SJSA1 (cell line): ENCODE measurements at regions not wholly inside any gene's neighbourhood (a gene's known extent, or its start where the extent isn't known, plus 50 kb on each side); places are given as distances from the start of the nearest gene placed in this dataset.

Experiments
- DNase-seq, 2 experiments: peaks; one replicate each; pipeline ENCODE4 v3.0.0-alpha.2; 2015 to 2020; ENCODE audit warnings: low spot score in 2 of 2, low read depth in 1 of 2
- H3K27ac ChIP-seq: fragments of 250-450 bp; sonication (Bioruptor Pico); 2 replicates; pipeline ENCODE4 v1.5.1; 2020; ENCODE audit warnings: mild to moderate bottlenecking, moderate library complexity
- H3K27me3 ChIP-seq: fragments of 250-450 bp; sonication (Bioruptor Pico); replicated peaks from 2 replicates; pipeline ENCODE4 v1.5.1; 2020; ENCODE audit warnings: mild to moderate bottlenecking, moderate library complexity
- H3K36me3 ChIP-seq: fragments of 250-450 bp; sonication (Bioruptor Pico); 2 replicates; pipeline ENCODE4 v1.5.1; 2020; ENCODE audit warnings: mild to moderate bottlenecking
- H3K4me1 ChIP-seq: fragments of 250-450 bp; sonication (Bioruptor Pico); replicated peaks from 2 replicates; pipeline ENCODE4 v1.6.1; 2021; ENCODE audit warnings: mild to moderate bottlenecking
- H3K4me3 ChIP-seq: fragments of 250-450 bp; sonication (Bioruptor Pico); 2 replicates; pipeline ENCODE4 v1.5.1; 2020; ENCODE audit warnings: mild to moderate bottlenecking
- H3K9me3 ChIP-seq: fragments of 250-450 bp; sonication (Bioruptor Pico); replicated peaks from 2 replicates; pipeline ENCODE4 v1.5.1; 2020; ENCODE audit warnings: mild to moderate bottlenecking

DNA sequence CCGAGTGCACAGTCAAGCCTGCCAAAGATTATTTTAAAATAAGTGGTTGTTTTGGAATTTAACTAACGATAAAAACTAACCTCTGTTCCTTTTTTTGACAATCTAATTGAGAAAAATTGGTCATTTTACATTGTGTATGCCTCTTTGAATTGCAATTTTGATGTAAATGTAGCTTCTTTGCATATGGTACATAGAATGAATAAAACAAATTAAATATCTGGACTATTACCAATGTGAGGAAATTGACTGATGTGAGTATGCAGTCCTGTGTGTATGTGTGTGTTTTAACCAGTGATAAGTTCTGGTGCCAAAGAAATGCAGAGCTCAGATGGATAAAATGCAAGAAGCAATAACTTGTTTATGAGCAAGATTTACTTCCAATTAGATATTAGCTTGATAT is 281.3 kb upstream of the ZP4 start:
- no peak overlapping the region for H3K4me3 ChIP-seq
- H3K36me3 ChIP-seq: no peaks in the 10 kb centered on the region
- DNase-seq: no peak
- H3K27me3 ChIP-seq: no peaks in the 10 kb centered on the region
- H3K9me3 ChIP-seq: no peaks in the 10 kb centered on the region
- H3K27ac ChIP-seq: no peak overlapping the region
- H3K4me1 ChIP-seq: no peaks in the 10 kb centered on the region

DNA sequence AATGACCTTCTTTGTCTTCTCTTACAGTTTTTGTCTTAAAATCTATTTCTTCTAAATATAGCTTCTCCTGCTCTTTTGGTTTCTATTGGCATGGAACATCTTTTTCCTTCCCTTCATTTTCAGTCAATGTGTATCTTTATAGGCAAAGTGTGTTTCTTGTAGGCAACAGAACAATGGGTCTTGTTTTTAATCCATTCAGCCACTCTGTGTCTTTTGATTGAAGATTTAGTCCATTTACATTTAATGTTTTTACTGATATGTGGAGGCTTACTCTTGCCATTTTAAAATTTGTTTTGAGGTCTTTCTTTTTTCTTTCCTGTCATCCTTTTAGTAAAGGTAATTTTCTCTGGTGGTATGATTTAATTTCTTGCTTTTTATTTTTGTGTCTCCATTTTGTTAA is 271.2 kb upstream of the ZP4 start:
- no peaks in the 10 kb centered on the region for H3K27me3 ChIP-seq
- 0 out of 2 replicates have a peak, but pooled peaks cover 2% of the 10 kb centered on the region for H3K9me3 ChIP-seq
- H3K27ac ChIP-seq: no peak overlapping the region
- no peak for DNase-seq
- H3K4me1 ChIP-seq: no peaks in the 10 kb centered on the region
- H3K36me3 ChIP-seq: no peaks in the 10 kb centered on the region
- H3K4me3 ChIP-seq: no peak overlapping the region

DNA sequence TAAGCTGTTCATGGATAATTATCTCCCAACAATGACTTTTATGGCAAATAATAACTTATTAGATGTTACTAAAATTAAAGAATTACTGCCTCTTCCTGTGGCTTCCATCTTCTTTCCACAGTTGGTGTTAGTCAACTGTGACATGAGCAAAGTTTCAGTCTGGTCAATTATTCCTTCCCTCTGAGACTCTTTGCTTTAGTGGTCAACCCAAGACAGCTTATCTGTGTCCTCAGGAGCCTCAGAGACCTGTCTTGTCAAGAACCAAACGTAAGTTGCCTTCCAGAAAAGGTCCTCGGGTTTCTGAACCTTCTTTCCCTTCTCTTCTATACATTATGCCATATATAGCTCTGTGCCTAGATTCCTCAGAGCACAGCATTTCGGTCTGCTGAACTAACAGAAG is 263.2 kb upstream of the ZP4 start:
- Histone ChIP-seq H3K27ac (no peak overlapping the region), H3K4me3 (no peak overlapping the region), H3K27me3 (no peaks in the 10 kb centered on the region), H3K4me1 (no peaks in the 10 kb centered on the region), H3K9me3 (0 out of 2 replicates have a peak, but pooled peaks cover 3% of the 10 kb centered on the region), H3K36me3 (no peaks in the 10 kb centered on the region)
- DNase-seq: no peak

DNA sequence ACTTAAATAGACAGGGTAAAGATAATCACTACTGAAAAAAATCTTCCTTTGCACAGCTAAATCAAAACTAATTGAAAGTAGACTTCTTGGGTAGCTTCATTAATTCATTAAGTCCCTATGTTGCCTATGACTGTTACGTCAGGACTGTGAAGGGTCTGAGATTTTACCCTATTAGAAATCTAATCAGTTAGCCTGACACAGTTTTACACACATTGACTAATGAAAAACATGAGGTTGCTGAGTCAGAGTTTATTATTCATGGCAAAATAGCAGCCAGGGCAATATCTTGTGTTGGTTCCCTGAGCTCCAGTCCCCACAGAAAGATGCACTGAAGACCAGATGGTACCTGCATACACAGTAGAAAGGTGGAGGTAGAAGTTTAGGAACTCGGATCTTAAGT is 262.5 kb upstream of the ZP4 start:
- DNase-seq: no peak
- Histone ChIP-seq H3K9me3 (0 out of 2 replicates have a peak, but pooled peaks cover 3% of the 10 kb centered on the region), H3K36me3 (no peaks in the 10 kb centered on the region), H3K4me1 (no peaks in the 10 kb centered on the region), H3K27ac (no peak overlapping the region), H3K27me3 (no peaks in the 10 kb centered on the region), H3K4me3 (no peak overlapping the region)

DNA sequence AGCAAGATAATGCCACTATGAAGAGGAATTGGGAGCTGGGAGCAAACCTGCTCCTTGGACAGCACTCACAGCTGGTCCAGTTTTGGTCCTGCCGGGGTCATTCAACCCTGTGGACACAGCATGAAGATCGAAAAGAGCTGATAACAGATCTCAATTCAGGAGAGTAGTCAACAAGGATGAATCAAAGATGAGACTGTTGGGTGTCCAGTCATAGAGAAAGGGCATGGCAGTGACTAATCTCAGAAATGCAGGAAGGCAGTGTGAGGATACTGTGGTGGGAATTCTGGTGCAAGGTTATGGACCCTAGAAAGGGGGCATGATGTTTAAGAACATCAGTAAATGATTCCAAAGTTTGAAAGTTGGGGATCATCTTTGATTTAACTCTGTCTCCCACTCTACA is 261.4 kb upstream of the ZP4 start:
- Histone ChIP-seq H3K4me3 (no peak overlapping the region), H3K4me1 (no peaks in the 10 kb centered on the region), H3K27me3 (no peaks in the 10 kb centered on the region), H3K9me3 (0 out of 2 replicates have a peak, but pooled peaks cover 3% of the 10 kb centered on the region), H3K27ac (no peak overlapping the region), H3K36me3 (no peaks in the 10 kb centered on the region)
- no peak for DNase-seq

DNA sequence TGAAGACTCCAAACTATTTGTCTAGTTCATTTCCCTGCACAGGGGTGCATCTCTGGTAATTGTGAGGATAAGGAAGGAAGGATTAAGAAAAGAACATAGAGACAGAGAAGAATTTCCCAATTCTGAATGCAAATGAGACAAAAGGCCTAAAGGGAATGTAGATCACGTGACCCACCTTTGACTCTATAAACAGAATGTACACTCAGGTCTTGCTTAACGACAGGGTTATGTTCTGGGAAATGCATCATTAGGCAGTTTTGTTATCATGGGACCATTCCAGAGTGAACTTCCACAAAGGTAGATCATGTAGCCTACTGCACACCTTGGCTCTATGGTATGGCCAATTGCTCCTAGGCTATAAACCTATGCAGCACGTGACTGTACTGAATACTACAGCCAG is 252.3 kb upstream of the ZP4 start:
- H3K9me3 ChIP-seq: peaks cover 3% of the 10 kb centered on the region
- H3K36me3 ChIP-seq: no peaks in the 10 kb centered on the region
- no peaks in the 10 kb centered on the region for H3K27me3 ChIP-seq
- no peak for DNase-seq
- no peaks in the 10 kb centered on the region for H3K4me1 ChIP-seq
- no peak overlapping the region for H3K4me3 ChIP-seq
- no peak overlapping the region for H3K27ac ChIP-seq

DNA sequence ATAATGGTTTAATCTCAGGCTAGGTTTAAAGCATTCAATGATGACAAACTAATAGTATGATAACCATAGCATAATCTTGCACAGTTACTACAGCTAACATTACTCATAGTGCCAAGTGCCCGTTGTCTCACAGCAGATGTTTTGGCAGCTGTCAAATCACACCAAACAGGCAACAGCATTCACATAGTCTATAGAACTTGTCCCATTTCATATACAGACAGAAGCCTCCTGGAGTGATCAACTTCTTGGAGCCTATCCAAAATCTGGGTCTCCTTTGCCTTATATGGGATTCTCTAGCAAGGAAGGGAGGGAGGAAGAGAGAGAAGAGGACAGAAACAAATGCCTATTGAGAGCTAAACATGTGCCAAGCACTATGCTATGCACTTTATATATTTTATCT is 250.6 kb upstream of the ZP4 start:
- H3K27me3 ChIP-seq: no peaks in the 10 kb centered on the region
- H3K4me1 ChIP-seq: no peaks in the 10 kb centered on the region
- H3K9me3 ChIP-seq: peaks cover 3% of the 10 kb centered on the region
- no peak overlapping the region for H3K4me3 ChIP-seq
- H3K36me3 ChIP-seq: no peaks in the 10 kb centered on the region
- no peak overlapping the region for H3K27ac ChIP-seq
- no peak for DNase-seq

DNA sequence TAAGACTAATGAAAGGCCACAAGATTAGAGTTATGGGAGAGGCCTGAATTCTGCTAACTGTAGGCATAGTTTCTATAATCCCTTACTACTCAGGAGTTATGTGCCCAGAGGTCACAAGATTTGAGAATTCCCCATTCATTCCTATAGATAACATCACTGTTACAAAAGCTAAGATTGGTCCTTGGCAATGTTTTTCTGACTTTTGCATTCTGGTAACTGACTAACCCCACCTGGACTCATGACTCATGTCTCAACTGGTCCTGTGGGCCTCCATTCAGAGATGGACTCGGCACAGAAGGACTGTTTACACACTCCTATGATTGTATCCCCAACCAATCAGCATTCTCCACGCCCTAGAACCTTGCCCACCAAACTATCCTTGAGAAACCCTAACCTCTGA is 249.0 kb upstream of the ZP4 start:
- H3K4me3 ChIP-seq: no peak overlapping the region
- H3K4me1 ChIP-seq: no peaks in the 10 kb centered on the region
- H3K36me3 ChIP-seq: no peaks in the 10 kb centered on the region
- DNase-seq: no peak
- H3K27ac ChIP-seq: no peak overlapping the region
- H3K27me3 ChIP-seq: no peaks in the 10 kb centered on the region
- H3K9me3 ChIP-seq: peaks cover 5% of the 10 kb centered on the region

DNA sequence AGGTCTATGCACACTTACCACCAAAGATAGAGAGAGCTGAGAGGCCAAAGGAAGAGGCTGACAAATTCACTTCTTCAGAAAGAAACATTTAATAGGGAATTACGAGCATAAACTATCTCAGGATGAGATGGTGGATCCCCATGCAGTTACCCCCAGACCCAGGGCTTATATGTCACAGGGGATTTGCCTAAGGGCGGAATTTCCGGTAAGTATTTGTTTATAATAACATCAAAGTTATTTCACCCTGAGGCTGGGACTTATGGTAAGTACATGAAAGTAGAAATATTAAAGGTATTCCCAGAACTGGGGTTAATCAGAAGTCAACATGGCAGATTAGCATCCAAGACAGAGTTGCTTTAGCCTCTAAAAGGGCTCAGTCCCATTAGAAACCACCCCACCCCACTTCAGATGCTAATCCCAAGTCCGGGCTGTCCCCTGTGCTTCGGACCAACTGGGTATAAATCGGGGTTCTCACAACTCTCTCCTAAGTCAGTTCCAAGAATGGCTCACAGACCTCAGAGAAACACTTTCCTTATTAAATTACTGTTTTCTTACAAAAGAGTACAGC is 247.4 kb upstream of the ZP4 start:
- DNase-seq: no peak
- no peaks in the 10 kb centered on the region for H3K27me3 ChIP-seq
- peaks cover 5% of the 10 kb centered on the region for H3K9me3 ChIP-seq
- no peak overlapping the region for H3K4me3 ChIP-seq
- no peaks in the 10 kb centered on the region for H3K36me3 ChIP-seq
- no peaks in the 10 kb centered on the region for H3K4me1 ChIP-seq
- H3K27ac ChIP-seq: no peak overlapping the region

DNA sequence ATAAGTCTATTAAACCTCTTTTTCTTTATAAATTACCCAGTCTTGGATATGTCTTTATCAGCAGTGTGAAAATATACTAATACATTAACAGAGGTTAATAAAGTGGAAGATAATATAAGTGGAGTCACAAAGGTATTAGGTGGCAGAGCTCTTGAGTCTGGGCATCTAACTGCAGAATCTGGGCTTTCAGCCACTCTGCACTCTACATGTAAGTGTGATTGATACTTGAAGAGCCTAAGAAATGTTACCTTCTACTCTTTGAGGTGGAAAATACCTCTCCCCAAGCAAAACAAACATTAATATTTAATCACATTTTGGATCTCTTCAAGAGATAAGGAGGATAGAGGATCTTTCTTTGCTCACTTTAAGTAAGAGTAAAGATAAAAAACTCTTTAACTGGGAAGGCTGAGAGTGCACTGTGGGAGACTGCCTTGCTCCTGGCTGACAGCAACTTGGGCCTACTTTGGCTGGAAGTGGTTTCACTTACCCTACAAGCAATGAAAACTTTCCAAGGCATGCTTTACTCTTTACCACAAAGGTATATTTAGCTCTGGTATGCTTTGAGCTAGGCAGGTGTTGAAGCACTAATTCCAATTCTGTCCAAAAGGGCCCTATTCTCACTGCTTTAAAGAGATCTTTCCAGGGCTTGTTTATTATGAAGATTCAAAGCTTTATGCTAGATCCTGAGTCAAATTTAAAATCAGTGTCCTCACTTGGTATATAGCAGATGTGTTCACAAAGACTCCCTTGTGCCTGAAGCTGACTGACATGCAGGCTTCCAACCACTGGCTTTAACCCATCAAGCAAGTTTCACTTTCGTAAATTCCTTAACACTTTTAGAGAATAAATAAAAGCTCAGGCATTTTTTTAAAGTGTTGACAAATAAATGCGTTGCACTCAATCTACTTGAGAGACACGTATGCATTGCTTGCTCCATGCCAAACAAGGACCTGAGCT is 245.3 kb upstream of the ZP4 start:
- Histone ChIP-seq H3K9me3 (peaks cover 5% of the 10 kb centered on the region), H3K4me1 (no peaks in the 10 kb centered on the region), H3K27me3 (no peaks in the 10 kb centered on the region), H3K4me3 (no peak overlapping the region), H3K36me3 (no peaks in the 10 kb centered on the region), H3K27ac (no peak overlapping the region)
- DNase-seq: no peak

DNA sequence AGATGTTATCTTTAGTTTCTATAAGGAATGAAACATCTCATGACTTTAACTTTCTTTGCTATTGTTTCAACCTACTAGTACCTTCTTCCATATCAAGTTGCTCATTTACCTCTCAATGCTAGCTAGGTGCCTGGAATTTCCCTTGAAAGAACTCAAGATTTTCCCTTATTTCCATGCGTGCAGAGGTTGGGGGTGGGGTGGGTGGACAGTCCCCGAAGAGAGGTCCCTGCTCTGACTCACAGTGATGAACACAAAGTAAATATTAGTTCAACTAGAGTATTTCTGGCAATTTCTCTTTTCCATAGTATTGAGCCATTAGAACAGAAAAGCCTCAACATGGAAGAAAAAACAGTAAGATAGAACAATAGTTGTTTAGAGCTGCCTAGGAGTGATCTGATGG is 239.0 kb upstream of the ZP4 start:
- DNase-seq: no peak
- Histone ChIP-seq H3K9me3 (peaks cover 7% of the 10 kb centered on the region), H3K36me3 (no peaks in the 10 kb centered on the region), H3K27ac (no peak overlapping the region), H3K4me1 (no peaks in the 10 kb centered on the region), H3K4me3 (no peak overlapping the region), H3K27me3 (no peaks in the 10 kb centered on the region)

DNA sequence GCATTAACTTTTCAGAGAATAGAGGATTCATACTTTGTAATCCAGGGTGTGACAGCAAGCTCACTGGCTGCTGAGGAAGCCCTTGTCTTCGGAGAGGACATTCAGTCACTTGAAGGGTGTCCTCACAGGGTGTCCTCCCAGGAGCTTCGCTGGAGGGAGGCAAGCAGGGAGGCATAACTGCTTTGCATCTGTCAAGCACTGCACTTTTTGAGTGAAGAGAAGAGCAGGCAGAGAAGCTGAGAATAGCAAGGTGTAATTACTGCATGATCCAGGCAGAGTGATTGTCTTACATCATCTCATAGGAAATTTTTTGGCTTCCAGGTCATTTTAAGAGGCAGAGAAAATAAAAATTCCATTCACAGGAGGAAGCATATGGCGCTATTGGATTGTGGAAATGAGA is 232.5 kb upstream of the ZP4 start:
- Histone ChIP-seq H3K27ac (no peak overlapping the region), H3K27me3 (no peaks in the 10 kb centered on the region), H3K4me1 (no peaks in the 10 kb centered on the region), H3K4me3 (no peak overlapping the region), H3K9me3 (peaks cover 2% of the 10 kb centered on the region; the same call in 1 of the 2 replicates), H3K36me3 (no peaks in the 10 kb centered on the region)
- DNase-seq: no peak

DNA sequence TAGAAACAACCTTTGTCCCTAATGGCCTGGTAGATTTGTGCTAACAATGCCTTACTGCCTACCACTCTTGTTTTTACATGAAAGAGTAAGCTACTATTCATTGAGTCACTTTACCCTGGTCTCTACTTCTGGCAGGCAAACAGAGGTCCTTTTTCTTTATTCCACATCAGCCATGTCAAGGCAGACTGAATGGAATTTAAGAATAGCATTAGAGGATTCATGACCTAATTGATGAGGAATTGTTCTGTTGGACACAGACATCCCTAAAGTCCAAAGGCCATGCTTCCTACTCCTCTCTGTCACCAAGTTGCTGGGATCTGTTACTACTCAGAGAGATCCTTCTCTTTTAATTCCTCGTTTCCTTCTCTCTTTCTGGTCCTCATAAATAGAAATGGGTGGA is 229.1 kb upstream of the ZP4 start:
- H3K27me3 ChIP-seq: no peaks in the 10 kb centered on the region
- H3K27ac ChIP-seq: no peak overlapping the region
- no peak for DNase-seq
- no peaks in the 10 kb centered on the region for H3K4me1 ChIP-seq
- no peaks in the 10 kb centered on the region; the same call in 1 of the 2 replicates for H3K9me3 ChIP-seq
- H3K4me3 ChIP-seq: no peak overlapping the region
- H3K36me3 ChIP-seq: no peaks in the 10 kb centered on the region

DNA sequence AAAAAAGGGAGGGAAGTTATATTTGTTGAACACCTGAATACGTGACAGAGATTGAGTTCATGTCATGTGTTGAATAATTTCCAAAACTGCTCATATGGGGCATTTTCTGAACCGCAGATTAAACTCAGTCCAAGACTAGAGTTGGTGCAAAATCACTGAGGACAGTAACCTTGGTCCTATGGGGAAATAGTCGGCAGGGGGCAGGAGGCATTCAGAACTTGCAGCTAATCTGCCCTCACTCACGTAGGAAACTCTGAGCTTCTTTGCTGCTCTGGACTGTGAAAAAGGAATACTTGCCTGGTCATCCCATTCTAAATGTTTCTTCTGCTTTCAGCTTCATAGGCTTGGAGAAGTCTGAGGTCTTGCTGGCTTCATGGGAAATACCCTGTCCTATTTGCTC is 228.3 kb upstream of the ZP4 start:
- DNase-seq: no peak
- H3K4me3 ChIP-seq: no peak overlapping the region
- H3K9me3 ChIP-seq: no peaks in the 10 kb centered on the region; the same call in 1 of the 2 replicates
- no peaks in the 10 kb centered on the region for H3K27me3 ChIP-seq
- no peaks in the 10 kb centered on the region for H3K4me1 ChIP-seq
- H3K27ac ChIP-seq: no peak overlapping the region
- no peaks in the 10 kb centered on the region for H3K36me3 ChIP-seq
